ENCODE measurements at regions not wholly inside any gene's neighbourhood (a gene's known extent, or its start where the extent isn't known, plus 50 kb on each side); places are given as distances from the start of the nearest gene placed in this dataset.

DNA sequence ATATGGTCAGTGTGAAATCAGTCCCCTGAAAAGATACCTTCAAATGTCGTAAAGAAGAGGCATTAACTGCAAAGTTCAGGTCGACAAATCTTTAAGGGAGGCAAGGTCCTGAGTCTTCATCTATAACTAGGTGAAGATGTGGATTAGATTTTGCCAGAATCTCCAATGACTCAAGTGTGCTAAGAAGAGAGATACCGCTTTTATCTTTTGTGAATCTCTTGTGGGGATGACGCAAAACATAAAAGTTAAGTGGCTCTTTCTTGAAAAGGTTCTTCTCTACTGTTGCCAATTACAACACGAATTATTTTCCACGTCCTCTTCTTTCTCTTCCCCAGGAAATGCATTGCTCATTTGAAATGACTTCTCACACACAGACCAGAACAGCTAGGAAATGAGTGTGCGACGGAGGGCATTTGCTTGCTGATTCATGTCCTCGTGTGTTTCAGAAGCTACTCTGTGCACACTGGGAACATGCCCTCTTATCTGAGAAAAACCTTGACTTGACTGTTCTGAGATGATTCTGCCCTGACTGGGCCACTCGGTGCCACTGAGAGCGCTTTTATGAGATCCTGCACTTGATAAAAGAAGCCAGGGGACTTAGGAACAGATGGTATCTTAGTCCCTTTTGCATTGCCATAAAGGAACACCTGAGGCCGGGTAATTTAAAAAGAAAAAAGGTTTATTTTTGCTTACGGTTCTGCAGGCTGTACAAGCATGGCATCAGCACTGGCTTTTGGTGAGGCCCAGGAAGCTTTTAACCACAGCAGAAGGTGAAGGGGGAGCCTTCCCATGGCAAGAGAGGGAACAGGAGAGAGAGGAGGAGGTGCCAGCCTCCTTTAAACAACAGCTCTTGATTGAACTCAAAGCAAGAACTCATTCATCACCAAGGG is 169.5 kb upstream of the PFKP start:
- TF ChIP-seq, protein P1, sequence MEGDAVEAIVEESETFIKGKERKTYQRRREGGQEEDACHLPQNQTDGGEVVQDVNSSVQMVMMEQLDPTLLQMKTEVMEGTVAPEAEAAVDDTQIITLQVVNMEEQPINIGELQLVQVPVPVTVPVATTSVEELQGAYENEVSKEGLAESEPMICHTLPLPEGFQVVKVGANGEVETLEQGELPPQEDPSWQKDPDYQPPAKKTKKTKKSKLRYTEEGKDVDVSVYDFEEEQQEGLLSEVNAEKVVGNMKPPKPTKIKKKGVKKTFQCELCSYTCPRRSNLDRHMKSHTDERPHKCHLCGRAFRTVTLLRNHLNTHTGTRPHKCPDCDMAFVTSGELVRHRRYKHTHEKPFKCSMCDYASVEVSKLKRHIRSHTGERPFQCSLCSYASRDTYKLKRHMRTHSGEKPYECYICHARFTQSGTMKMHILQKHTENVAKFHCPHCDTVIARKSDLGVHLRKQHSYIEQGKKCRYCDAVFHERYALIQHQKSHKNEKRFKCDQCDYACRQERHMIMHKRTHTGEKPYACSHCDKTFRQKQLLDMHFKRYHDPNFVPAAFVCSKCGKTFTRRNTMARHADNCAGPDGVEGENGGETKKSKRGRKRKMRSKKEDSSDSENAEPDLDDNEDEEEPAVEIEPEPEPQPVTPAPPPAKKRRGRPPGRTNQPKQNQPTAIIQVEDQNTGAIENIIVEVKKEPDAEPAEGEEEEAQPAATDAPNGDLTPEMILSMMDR (IDR thresholded peaks at IDR 0.05; ENCODE audit: poor library complexity), result no peak
- TF ChIP-seq EZH2 (IDR thresholded peaks at IDR 0.05; ENCODE audit: borderline replicate concordance) (no peak), EZH2phosphoT487 (IDR thresholded peaks at IDR 0.05; ENCODE audit: low read depth, severe bottlenecking, unreplicated experiment) (no peak)
